GM12878 (cell line): ENCODE measurements at regions not wholly inside any gene's neighbourhood (a gene's known extent, or its start where the extent isn't known, plus 50 kb on each side); places are given as distances from the start of the nearest gene placed in this dataset.
"Not testable (repeated sequence)": the region's sequence is repeated elsewhere in the genome, so short reads cannot be mapped to it uniquely, and the experiment has no call there.

Experiments used
- ATF2 ChIP-seq: IDR thresholded peaks from 2 replicates; pipeline ENCODE4 v1.6.1; 2012; ENCODE audit warnings: low read length, inconsistent platforms
- CEBPZ ChIP-seq: fragments of 150-350 bp; IDR thresholded peaks from 2 replicates; pipeline ENCODE4 v1.6.1; 2016; ENCODE audit warnings: low read depth, low read length
- CTCF ChIP-seq, 3 experiments: IDR thresholded peaks in 2 of 3; conservative IDR thresholded peaks in 1 of 3; 2 replicates each; pipeline ENCODE4 v1.5.1; 2011; ENCODE audit warnings: low read depth in 3 of 3, low read length in 3 of 3, mild to moderate bottlenecking in 3 of 3, control low read depth in 2 of 3, moderate library complexity in 2 of 3, inconsistent platforms in 1 of 3, mixed read lengths in 1 of 3; ENCODE audit not compliant: control insufficient read depth in 2 of 3, insufficient read depth in 1 of 3; ENCODE audit errors: extremely low read depth in 1 of 3
- EP300 ChIP-seq, 2 experiments: fragments of 150-350 bp in 1 of 2; IDR thresholded peaks; 2 replicates each; pipeline ENCODE4 v1.6.1; 2011 to 2012; ENCODE audit warnings: low read depth in 2 of 2, low read length in 2 of 2, borderline replicate concordance in 1 of 2, improper control_type of control experiment in 1 of 2, inconsistent platforms in 1 of 2; ENCODE audit not compliant: control insufficient read depth in 1 of 2
- MXI1 ChIP-seq: fragments of 150-350 bp; IDR thresholded peaks from 2 replicates; pipeline ENCODE4 v1.6.1; 2011; ENCODE audit warnings: low read depth, mild to moderate bottlenecking, inconsistent platforms, low read length, improper control_type of control experiment
- POLR2A ChIP-seq: IDR thresholded peaks from 2 replicates; pipeline ENCODE4 v1.6.1; 2011; ENCODE audit warnings: low read depth, mild to moderate bottlenecking, low read length
- PRDM15 ChIP-seq: fragments of 450-650 bp; formaldehyde crosslinking; IDR thresholded peaks from 2 replicates; pipeline ENCODE4 v1.4.0; 2020; ENCODE audit warnings: mild to moderate bottlenecking, moderate library complexity
- REST ChIP-seq: IDR thresholded peaks from 2 replicates; pipeline ENCODE4 v1.6.1; 2012; ENCODE audit warnings: mild to moderate bottlenecking, low read depth, low read length
- SUZ12 ChIP-seq: fragments of 200-600 bp; sonication (generic); IDR thresholded peaks from one replicate; pipeline ENCODE4 v1.6.1; 2018; ENCODE audit warnings: antibody characterized with exemption, mild to moderate bottlenecking; ENCODE audit not compliant: unreplicated experiment
- TAF1 ChIP-seq: IDR thresholded peaks from 2 replicates; pipeline ENCODE4 v1.6.1; 2011; ENCODE audit warnings: mild to moderate bottlenecking, low read depth, low read length, borderline replicate concordance
- TARDBP ChIP-seq: IDR thresholded peaks from 2 replicates; pipeline ENCODE4 v1.6.1; 2016; ENCODE audit warnings: borderline replicate concordance
- USF2 ChIP-seq: IDR thresholded peaks from 2 replicates; pipeline ENCODE4 v1.6.1; 2011; ENCODE audit warnings: low read depth, low read length, improper control_type of control experiment, borderline replicate concordance
- ZBTB11 ChIP-seq: fragments of 450-650 bp; formaldehyde crosslinking; IDR thresholded peaks from 2 replicates; pipeline ENCODE4 v1.5.0; 2022; ENCODE audit warnings: mild to moderate bottlenecking, missing genetic modification characterization

GRCh38 chr1:206350493-206351275 lies 119.6 kb upstream of the IKBKE start:
- TF ChIP-seq SUZ12; MXI1; PRDM15 (CRISPR knock-in tag); EP300 (IDR thresholded peaks at IDR 0.05; ENCODE audit: borderline replicate concordance in 1 of 2, control insufficient read depth in 1 of 2, low read depth in 2 of 2, low read length in 2 of 2); POLR2A; REST; ATF2; USF2; TAF1; CTCF (IDR thresholded peaks at IDR 0.05 in 2 of 3, conservative IDR thresholded peaks at IDR 0.05 in 1 of 3; ENCODE audit: control insufficient read depth in 2 of 3, extremely low read depth in 1 of 3, insufficient read depth in 1 of 3, low read depth in 3 of 3, low read length in 3 of 3); CEBPZ; ZBTB11 (CRISPR knock-in tag); TARDBP: not testable (repeated sequence)
